HG03097 (cell line): ENCODE measurements at regions not wholly inside any gene's neighbourhood (a gene's known extent, or its start where the extent isn't known, plus 50 kb on each side); places are given as distances from the start of the nearest gene placed in this dataset.
"Not testable (repeated sequence)": the region's sequence is repeated elsewhere in the genome, so short reads cannot be mapped to it uniquely, and the experiment has no call there.

Experiments used
- ATAC-seq: cut with Tn5 transposase; IDR thresholded peaks from one replicate; pipeline ENCODE4 v1.9.1; 2021; ENCODE audit not compliant: unreplicated experiment, low FRiP score

DNA sequence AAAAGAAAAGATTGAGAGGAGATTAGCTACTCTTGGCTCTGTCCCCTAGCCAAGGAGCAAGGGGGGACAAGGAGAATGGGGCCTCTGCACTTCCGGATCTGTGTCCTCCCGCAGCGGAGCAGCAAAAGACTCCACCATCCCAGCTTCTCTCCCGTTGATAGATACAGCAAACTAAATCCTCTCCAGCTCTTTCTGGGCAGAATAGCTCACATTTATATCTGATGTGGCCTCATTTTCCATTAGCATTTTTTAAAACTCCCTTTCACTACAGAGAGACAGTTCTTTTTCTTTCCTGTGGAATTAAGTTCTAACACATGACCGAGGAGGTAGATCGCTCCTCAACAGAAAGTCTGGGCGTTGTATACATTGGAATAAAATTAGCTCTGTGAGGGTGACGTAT, 260.9 kb upstream of the SOX4 start:
- ATAC-seq, result no peak

DNA sequence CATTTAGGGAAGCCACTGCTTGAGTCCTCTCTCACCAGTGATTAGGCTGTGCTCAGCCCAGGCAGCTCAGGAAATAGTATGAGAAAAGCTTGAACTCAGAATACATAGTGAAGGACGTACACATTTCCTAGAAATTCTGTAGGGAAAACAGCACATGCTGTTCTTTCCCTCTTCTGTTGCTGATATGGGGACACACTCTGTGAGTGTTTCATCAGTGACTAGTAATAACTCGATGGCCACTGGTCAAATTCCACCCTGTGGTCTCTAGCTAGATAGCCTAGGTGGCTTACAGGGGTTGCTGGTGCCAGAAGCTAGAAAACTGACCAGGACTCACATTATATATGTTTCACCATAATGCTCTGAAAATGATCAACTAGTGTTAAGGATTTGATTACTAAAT, 259.8 kb upstream of the SOX4 start:
- ATAC-seq, result no peak

- no peak for ATAC-seq
Measured at GRCh38 chr6:21334651-21335050, 258.9 kb upstream of the SOX4 start.

GRCh38 chr6:21335591-21335990, 258.0 kb upstream of the SOX4 start:
- ATAC-seq, result no peak

- ATAC-seq, result no peak
Measured at GRCh38 chr6:21337263-21337662, 256.3 kb upstream of the SOX4 start.

- no peak for ATAC-seq
Measured at GRCh38 chr6:21340573-21340972, 253.0 kb upstream of the SOX4 start.

- no peak for ATAC-seq
Measured at GRCh38 chr6:21341910-21342309, 251.6 kb upstream of the SOX4 start.

DNA sequence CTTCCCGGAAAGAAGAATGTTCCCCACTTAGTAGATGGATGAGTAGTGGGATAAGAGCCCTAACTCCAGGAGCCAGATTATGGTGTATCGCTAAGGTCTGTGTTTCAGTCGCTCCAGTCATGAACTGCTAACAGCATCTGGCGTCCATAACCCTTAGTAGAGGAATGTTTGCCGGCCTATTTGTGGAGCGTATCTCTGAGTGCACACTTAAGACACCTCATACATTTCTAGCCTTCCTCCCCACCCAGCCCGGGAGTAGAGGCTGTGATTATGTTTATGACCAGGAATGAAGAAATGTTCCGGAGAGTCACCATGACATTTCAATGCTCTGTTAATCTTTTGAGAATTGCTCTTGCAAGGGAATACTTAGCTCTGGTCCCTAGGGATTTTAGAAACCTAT, 251.1 kb upstream of the SOX4 start:
- ATAC-seq, result no peak

DNA sequence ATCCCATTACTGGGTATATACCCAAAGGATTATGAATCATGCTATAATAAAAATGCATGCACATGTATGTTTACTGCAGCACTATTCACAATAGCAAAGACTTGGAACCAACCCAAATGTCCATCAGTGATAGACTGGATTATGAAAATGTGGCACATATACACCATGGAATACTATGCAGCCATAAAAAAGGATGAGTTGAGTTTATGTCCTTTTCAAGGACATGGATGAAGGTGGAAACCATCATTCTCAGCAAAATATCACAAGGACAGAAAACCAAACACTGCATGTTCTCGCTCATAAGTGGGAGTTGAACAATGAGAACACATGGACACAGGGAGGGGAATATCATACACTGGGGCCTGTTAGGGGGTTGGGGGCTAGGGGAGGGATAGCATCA, 247.8 kb upstream of the SOX4 start:
- not testable (repeated sequence) for ATAC-seq

DNA sequence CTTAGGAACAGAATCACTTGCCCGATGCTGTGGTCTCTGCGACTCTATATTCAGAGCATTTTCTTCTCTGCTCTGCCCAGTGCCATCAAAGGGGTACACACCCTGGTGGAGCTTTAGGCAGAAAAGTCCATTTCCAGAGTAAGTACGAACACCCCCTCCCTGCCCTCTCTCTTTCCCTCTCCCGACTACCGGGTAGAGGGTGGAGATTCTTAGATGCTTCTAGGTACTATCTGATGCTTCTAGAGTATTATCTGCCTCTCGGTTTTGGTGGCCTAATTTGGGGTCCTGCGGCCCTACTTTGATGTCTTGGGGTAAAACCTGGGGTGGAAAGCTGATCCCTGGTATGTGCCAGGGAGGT, 245.4 kb upstream of the SOX4 start:
- no peak for ATAC-seq

- ATAC-seq, result no peak
Measured at GRCh38 chr6:21348504-21349195, 244.9 kb upstream of the SOX4 start.

DNA sequence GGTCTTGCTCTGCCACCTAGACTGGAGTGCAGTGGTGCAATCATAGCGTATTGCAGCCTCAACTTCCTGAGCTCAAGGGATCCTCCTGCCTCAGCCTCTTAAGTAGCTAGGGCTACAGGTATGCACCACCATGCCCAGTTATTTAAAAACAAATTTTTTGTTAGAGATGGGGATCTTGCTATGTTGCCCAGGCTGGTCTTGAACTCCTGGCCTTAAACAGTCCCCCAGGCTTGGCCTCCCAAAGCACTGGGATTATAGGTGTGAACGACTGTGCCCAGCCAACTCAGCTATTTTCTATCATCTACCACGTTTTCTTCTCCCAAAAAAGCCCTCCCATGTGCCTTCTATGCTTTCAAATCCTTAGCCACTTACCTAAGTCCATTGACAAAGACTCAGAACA, 243.7 kb upstream of the SOX4 start:
- ATAC-seq, result no peak

- no peak for ATAC-seq
Measured at GRCh38 chr6:21350926-21351325, 242.6 kb upstream of the SOX4 start.

DNA sequence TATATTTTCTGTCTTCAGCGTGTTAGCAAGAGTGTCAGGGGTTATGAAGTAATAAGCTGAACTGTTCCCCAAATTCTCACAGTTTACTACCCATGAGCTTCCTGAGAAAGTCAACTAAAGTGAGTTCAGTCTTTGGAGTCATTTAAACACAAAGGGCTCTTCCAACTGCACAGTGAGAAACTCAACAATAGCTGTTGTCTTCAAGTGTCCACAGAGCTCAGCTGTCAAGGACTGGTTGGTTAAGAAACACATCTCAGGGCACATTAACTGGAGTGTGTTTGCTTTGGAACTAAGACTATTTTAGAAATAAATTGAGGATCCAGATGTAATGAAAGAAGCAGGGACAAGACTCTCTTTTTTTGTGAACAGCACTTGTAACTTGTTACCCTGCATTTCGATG, 241.4 kb upstream of the SOX4 start:
- no peak for ATAC-seq

GRCh38 chr6:21354805-21355238, 238.7 kb upstream of the SOX4 start:
- ATAC-seq, result no peak

- ATAC-seq, result no peak
Measured at GRCh38 chr6:21355638-21356037, 237.9 kb upstream of the SOX4 start.

GRCh38 chr6:21357262-21357661, 236.3 kb upstream of the SOX4 start:
- ATAC-seq, result no peak

GRCh38 chr6:21359926-21360325, 233.6 kb upstream of the SOX4 start:
- no peak for ATAC-seq

DNA sequence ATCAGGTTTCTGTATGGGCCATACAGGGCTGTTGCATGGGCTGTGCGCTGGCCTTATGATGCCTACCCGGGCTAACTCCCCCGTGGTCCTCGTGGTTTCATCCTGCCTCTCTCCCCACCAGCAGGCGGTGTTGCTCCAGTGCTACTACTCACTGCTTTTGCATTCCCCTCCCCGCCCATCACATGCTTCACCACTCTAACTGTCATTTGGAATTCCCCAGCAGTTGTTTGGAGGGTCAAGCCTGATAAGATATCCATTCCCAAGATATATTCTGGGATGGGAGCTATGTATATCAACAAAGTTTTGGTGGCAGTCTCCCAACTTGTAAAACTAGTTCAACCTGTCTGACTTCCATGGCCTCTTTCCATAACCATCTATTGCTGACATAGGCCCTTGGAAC, 233.2 kb upstream of the SOX4 start:
- ATAC-seq, result no peak

- ATAC-seq, result no peak
Measured at GRCh38 chr6:21367148-21367547, 226.4 kb upstream of the SOX4 start.

DNA sequence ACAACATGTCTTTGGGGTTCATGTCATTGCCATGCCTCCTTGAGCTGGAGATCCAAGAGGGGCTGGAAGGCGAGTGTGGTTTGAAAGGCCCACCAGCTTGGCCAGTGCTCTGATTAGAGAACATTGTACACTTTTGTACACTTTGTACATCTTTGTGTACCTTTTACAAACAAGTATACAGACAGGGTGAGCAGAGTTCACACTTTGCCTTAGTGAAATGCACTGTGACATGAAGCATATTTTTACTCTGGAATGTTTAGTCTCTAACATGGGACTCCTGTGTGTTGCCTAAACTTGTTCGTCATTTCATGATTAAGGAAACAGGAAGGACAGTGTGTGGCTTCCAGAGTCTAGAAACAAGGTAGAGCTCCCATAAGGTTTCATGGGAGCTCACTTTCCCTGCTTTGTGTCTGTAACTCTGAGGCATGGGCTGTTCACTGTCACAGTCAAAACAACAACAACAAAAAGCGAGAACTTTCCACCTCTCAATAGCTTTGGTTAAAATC, 225.8 kb upstream of the SOX4 start:
- no peak for ATAC-seq

GRCh38 chr6:21371061-21371460, 222.5 kb upstream of the SOX4 start:
- no peak for ATAC-seq

- no peak for ATAC-seq
Measured at GRCh38 chr6:21371676-21372171, 221.8 kb upstream of the SOX4 start.
